ENCODE measurements at regions not wholly inside any gene's neighbourhood (a gene's known extent, or its start where the extent isn't known, plus 50 kb on each side); places are given as distances from the start of the nearest gene placed in this dataset.

- no peak overlapping the region for H3K4me3 ChIP-seq
- no peaks in the 10 kb centered on the region for H3K4me1 ChIP-seq
- no peaks in the 10 kb centered on the region for H3K36me3 ChIP-seq
- no peak overlapping the region for H3K27ac ChIP-seq
- H3K27me3 ChIP-seq: no peaks in the 10 kb centered on the region
- no peak for DNase-seq (ENCODE audit: extremely low spot score in 2 of 2)
- intact Hi-C loops (cut with DNase I): no loop called here
- no peaks in the 10 kb centered on the region for H3K9me3 ChIP-seq
- TF ChIP-seq CTCF (IDR thresholded peaks at IDR 0.05) (no peak), POLR2AphosphoS5 (IDR thresholded peaks at IDR 0.05; ENCODE audit: insufficient read depth in 1 of 2, low read depth in 1 of 2) (no peak), POLR2A (IDR thresholded peaks at IDR 0.05) (no peak)
Observed at GRCh38 chr4:149072384-149072783, 630.2 kb upstream of the NR3C2 start.

- no peak for DNase-seq (ENCODE audit: extremely low spot score in 2 of 2)
- Histone ChIP-seq H3K9me3 (no peaks in the 10 kb centered on the region), H3K27ac (no peak overlapping the region), H3K4me1 (no peaks in the 10 kb centered on the region), H3K27me3 (no peaks in the 10 kb centered on the region), H3K36me3 (no peaks in the 10 kb centered on the region), H3K4me3 (no peak overlapping the region)
- intact Hi-C loops (cut with DNase I): no loop called here
- TF ChIP-seq POLR2AphosphoS5 (IDR thresholded peaks at IDR 0.05; ENCODE audit: insufficient read depth in 1 of 2, low read depth in 1 of 2): no peak
Observed at GRCh38 chr4:149065753-149066152, 623.5 kb upstream of the NR3C2 start.

- Histone ChIP-seq H3K27me3 (no peaks in the 10 kb centered on the region), H3K36me3 (no peaks in the 10 kb centered on the region), H3K9me3 (no peaks in the 10 kb centered on the region), H3K4me1 (no peaks in the 10 kb centered on the region), H3K4me3 (no peak overlapping the region), H3K27ac (no peak overlapping the region)
- no peak for DNase-seq (ENCODE audit: extremely low spot score in 2 of 2)
- intact Hi-C loops (cut with DNase I): no loop called here
- TF ChIP-seq CTCF (IDR thresholded peaks at IDR 0.05) (no peak), POLR2A (IDR thresholded peaks at IDR 0.05) (no peak), POLR2AphosphoS5 (IDR thresholded peaks at IDR 0.05; ENCODE audit: insufficient read depth in 1 of 2, low read depth in 1 of 2) (no peak)
Observed at GRCh38 chr4:149062997-149063396, 620.8 kb upstream of the NR3C2 start.

GRCh38 chr4:149057594-149057993, 615.4 kb upstream of the NR3C2 start:
- TF ChIP-seq POLR2A (IDR thresholded peaks at IDR 0.05): no peak
- no peak for TF ChIP-seq POLR2AphosphoS5 (IDR thresholded peaks at IDR 0.05; ENCODE audit: insufficient read depth in 1 of 2, low read depth in 1 of 2)
- no peak for TF ChIP-seq CTCF (IDR thresholded peaks at IDR 0.05)
- Histone ChIP-seq H3K4me1 (no peaks in the 10 kb centered on the region), H3K4me3 (no peak overlapping the region), H3K27ac (no peak overlapping the region), H3K27me3 (no peaks in the 10 kb centered on the region), H3K36me3 (no peaks in the 10 kb centered on the region), H3K9me3 (no peaks in the 10 kb centered on the region)
- DNase-seq (ENCODE audit: extremely low spot score in 2 of 2): no peak
- intact Hi-C loops (cut with DNase I): no loop called here

- Histone ChIP-seq H3K4me1 (no peaks in the 10 kb centered on the region), H3K27me3 (no peaks in the 10 kb centered on the region), H3K4me3 (no peak overlapping the region), H3K9me3 (no peaks in the 10 kb centered on the region), H3K36me3 (no peaks in the 10 kb centered on the region), H3K27ac (no peak overlapping the region)
- DNase-seq (ENCODE audit: extremely low spot score in 2 of 2): no peak
- TF ChIP-seq POLR2AphosphoS5 (IDR thresholded peaks at IDR 0.05; ENCODE audit: insufficient read depth in 1 of 2, low read depth in 1 of 2): no peak
- TF ChIP-seq CTCF (IDR thresholded peaks at IDR 0.05): no peak
- no peak for TF ChIP-seq POLR2A (IDR thresholded peaks at IDR 0.05)
- intact Hi-C loops (cut with DNase I): no loop called here
Observed at GRCh38 chr4:149056615-149057014, 614.4 kb upstream of the NR3C2 start.

- Histone ChIP-seq H3K27ac (no peak overlapping the region), H3K4me1 (no peaks in the 10 kb centered on the region), H3K4me3 (no peak overlapping the region), H3K9me3 (no peaks in the 10 kb centered on the region), H3K27me3 (no peaks in the 10 kb centered on the region), H3K36me3 (no peaks in the 10 kb centered on the region)
- intact Hi-C loops (cut with DNase I): no loop called here
- TF ChIP-seq POLR2AphosphoS5 (IDR thresholded peaks at IDR 0.05; ENCODE audit: insufficient read depth in 1 of 2, low read depth in 1 of 2) (no peak), POLR2A (IDR thresholded peaks at IDR 0.05) (no peak), CTCF (IDR thresholded peaks at IDR 0.05) (no peak)
- no peak for DNase-seq (ENCODE audit: extremely low spot score in 2 of 2)
Observed at GRCh38 chr4:149055624-149056023, 613.4 kb upstream of the NR3C2 start.

Data from vagina (tissue), 2 donors.